HepG2 (cell line): ENCODE measurements at regions not wholly inside any gene's neighbourhood (a gene's known extent, or its start where the extent isn't known, plus 50 kb on each side); places are given as distances from the start of the nearest gene placed in this dataset.
A peak's percentile ranks its signal among the peaks of the same experiment; 100 is the strongest.

Experiments
- ARHGAP35 ChIP-seq: sonication (generic); formaldehyde crosslinking; IDR thresholded peaks from 2 replicates; pipeline ENCODE4 v1.9.0; 2022; ENCODE audit warnings: mild to moderate bottlenecking, inconsistent platforms, moderate library complexity, missing genetic modification reagents, borderline replicate concordance
- CENPT ChIP-seq: sonication (generic); formaldehyde crosslinking; IDR thresholded peaks from 2 replicates; pipeline ENCODE4 v1.8.0; 2022; ENCODE audit warnings: low read depth, mild to moderate bottlenecking, moderate library complexity, missing genetic modification reagents
- CHD2 ChIP-seq: IDR thresholded peaks from 2 replicates; pipeline ENCODE4 v1.6.1; 2011; ENCODE audit warnings: low read depth, low read length, improper control_type of control experiment
- FOXJ3 ChIP-seq: sonication (generic); formaldehyde crosslinking; IDR thresholded peaks from 2 replicates; pipeline ENCODE4 v1.4.0; 2020; ENCODE audit warnings: missing genetic modification reagents, mild to moderate bottlenecking, borderline replicate concordance
- GABPA ChIP-seq, 2 experiments: IDR thresholded peaks; 2 replicates each; pipeline ENCODE4 v1.6.1; 2011 to 2016; ENCODE audit warnings: low read depth in 2 of 2, low read length in 1 of 2, missing biosample characterization in 1 of 2, missing genetic modification characterization in 1 of 2
- GABPB1 ChIP-seq: IDR thresholded peaks from 2 replicates; pipeline ENCODE4 v1.6.1; 2016; ENCODE audit warnings: mild to moderate bottlenecking, missing genetic modification reagents, moderate library complexity, missing compliant biosample characterization
- GATAD2A ChIP-seq: IDR thresholded peaks from 2 replicates; pipeline ENCODE4 v1.6.1; 2016
- MAFK ChIP-seq, 2 experiments: IDR thresholded peaks in 1 of 2; conservative IDR thresholded peaks in 1 of 2; 2 replicates each; pipeline ENCODE4 v1.6.1; 2011; ENCODE audit warnings: improper control_type of control experiment in 2 of 2, low read length in 2 of 2
- NFKBIZ ChIP-seq: IDR thresholded peaks from 2 replicates; pipeline ENCODE4 v1.6.1; 2018; ENCODE audit warnings: missing genetic modification reagents, missing compliant biosample characterization
- NRL ChIP-seq: sonication (generic); formaldehyde crosslinking; IDR thresholded peaks from 2 replicates; pipeline ENCODE4 v1.5.0; 2020; ENCODE audit warnings: missing genetic modification reagents, mild to moderate bottlenecking, moderate library complexity, borderline replicate concordance
- REXO4 ChIP-seq: sonication (generic); formaldehyde crosslinking; IDR thresholded peaks from 2 replicates; pipeline ENCODE4 v1.8.0; 2022; ENCODE audit warnings: missing genetic modification reagents, mild to moderate bottlenecking, borderline replicate concordance
- UBTF ChIP-seq: sonication (generic); formaldehyde crosslinking; IDR thresholded peaks from 2 replicates; pipeline ENCODE4 v1.4.0; 2020; ENCODE audit warnings: mild to moderate bottlenecking, missing genetic modification reagents
- XRCC5 ChIP-seq: fragments of 200-400 bp; formaldehyde crosslinking; optimal IDR thresholded peaks from 2 replicates; pipeline ENCODE3; 2017; ENCODE audit warnings: mild to moderate bottlenecking, low read length
- ZNF501 ChIP-seq: sonication (generic); formaldehyde crosslinking; IDR thresholded peaks from 2 replicates; pipeline ENCODE4 v1.5.1; 2020; ENCODE audit warnings: mild to moderate bottlenecking, moderate library complexity, missing genetic modification reagents
- ZNF547 ChIP-seq: sonication (generic); formaldehyde crosslinking; IDR thresholded peaks from 2 replicates; pipeline ENCODE4 v1.5.1; 2020; ENCODE audit warnings: mild to moderate bottlenecking, missing genetic modification reagents
- ZNF558 ChIP-seq: sonication (generic); formaldehyde crosslinking; IDR thresholded peaks from 2 replicates; pipeline ENCODE4 v1.9.0; 2022; ENCODE audit warnings: mild to moderate bottlenecking, missing genetic modification reagents, borderline replicate concordance
- TF ChIP-seq, protein P1 (sequence below): sonication (generic); formaldehyde crosslinking; IDR thresholded peaks from 2 replicates; pipeline ENCODE4 v1.4.0; 2020; ENCODE audit warnings: missing genetic modification reagents, borderline replicate concordance
- TF ChIP-seq, protein P2 (sequence below): sonication (generic); formaldehyde crosslinking; IDR thresholded peaks from 2 replicates; pipeline ENCODE4 v1.5.1; 2020; ENCODE audit warnings: mild to moderate bottlenecking, missing genetic modification reagents, moderate library complexity

GRCh38 chr6:28814032-28814976 is 109.5 kb downstream of the TRIM27 start (continued):
- no peak for TF ChIP-seq ZNF558 (CRISPR knock-in tag)
- no peak for TF ChIP-seq ZNF501 (CRISPR knock-in tag)
- no peak for TF ChIP-seq REXO4 (CRISPR knock-in tag)
- no peak for TF ChIP-seq FOXJ3 (CRISPR knock-in tag)
- no peak for TF ChIP-seq CENPT
- no peak for TF ChIP-seq MAFK (conservative IDR thresholded peaks at IDR 0.05 in 1 of 2, IDR thresholded peaks at IDR 0.05 in 1 of 2; ENCODE audit: low read length in 2 of 2)
- TF ChIP-seq XRCC5, result no peak
- TF ChIP-seq, protein P1, sequence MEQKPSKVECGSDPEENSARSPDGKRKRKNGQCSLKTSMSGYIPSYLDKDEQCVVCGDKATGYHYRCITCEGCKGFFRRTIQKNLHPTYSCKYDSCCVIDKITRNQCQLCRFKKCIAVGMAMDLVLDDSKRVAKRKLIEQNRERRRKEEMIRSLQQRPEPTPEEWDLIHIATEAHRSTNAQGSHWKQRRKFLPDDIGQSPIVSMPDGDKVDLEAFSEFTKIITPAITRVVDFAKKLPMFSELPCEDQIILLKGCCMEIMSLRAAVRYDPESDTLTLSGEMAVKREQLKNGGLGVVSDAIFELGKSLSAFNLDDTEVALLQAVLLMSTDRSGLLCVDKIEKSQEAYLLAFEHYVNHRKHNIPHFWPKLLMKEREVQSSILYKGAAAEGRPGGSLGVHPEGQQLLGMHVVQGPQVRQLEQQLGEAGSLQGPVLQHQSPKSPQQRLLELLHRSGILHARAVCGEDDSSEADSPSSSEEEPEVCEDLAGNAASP (CRISPR knock-in tag), result no peak
- no peak for TF ChIP-seq ZNF547 (CRISPR knock-in tag)
- peak; percentile 22; the same call in 1 of the 2 replicates for TF ChIP-seq UBTF (CRISPR knock-in tag)
- TF ChIP-seq ARHGAP35 (CRISPR knock-in tag), result no peak
- peak; percentile 80 for TF ChIP-seq GABPB1 (CRISPR knock-in tag)
- TF ChIP-seq CHD2, result no peak
- TF ChIP-seq GABPA (IDR thresholded peaks at IDR 0.05; ENCODE audit: low read depth, low read length), result peak; percentile 50; the same call in 1 of the 2 replicates
- peak; percentile 75 for TF ChIP-seq GABPA (CRISPR knock-in tag; IDR thresholded peaks at IDR 0.05; ENCODE audit: low read depth)
- TF ChIP-seq NRL (CRISPR knock-in tag), result no peak
- TF ChIP-seq GATAD2A (CRISPR knock-in tag), result no peak
- no peak for TF ChIP-seq NFKBIZ (CRISPR knock-in tag)
- TF ChIP-seq, protein P2, sequence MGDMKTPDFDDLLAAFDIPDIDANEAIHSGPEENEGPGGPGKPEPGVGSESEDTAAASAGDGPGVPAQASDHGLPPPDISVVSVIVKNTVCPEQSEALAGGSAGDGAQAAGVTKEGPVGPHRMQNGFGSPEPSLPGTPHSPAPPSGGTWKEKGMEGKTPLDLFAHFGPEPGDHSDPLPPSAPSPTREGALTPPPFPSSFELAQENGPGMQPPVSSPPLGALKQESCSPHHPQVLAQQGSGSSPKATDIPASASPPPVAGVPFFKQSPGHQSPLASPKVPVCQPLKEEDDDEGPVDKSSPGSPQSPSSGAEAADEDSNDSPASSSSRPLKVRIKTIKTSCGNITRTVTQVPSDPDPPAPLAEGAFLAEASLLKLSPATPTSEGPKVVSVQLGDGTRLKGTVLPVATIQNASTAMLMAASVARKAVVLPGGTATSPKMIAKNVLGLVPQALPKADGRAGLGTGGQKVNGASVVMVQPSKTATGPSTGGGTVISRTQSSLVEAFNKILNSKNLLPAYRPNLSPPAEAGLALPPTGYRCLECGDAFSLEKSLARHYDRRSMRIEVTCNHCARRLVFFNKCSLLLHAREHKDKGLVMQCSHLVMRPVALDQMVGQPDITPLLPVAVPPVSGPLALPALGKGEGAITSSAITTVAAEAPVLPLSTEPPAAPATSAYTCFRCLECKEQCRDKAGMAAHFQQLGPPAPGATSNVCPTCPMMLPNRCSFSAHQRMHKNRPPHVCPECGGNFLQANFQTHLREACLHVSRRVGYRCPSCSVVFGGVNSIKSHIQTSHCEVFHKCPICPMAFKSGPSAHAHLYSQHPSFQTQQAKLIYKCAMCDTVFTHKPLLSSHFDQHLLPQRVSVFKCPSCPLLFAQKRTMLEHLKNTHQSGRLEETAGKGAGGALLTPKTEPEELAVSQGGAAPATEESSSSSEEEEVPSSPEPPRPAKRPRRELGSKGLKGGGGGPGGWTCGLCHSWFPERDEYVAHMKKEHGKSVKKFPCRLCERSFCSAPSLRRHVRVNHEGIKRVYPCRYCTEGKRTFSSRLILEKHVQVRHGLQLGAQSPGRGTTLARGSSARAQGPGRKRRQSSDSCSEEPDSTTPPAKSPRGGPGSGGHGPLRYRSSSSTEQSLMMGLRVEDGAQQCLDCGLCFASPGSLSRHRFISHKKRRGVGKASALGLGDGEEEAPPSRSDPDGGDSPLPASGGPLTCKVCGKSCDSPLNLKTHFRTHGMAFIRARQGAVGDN, result peak; percentile 53
